ENCODE measurements at regions not wholly inside any gene's neighbourhood (a gene's known extent, or its start where the extent isn't known, plus 50 kb on each side); places are given as distances from the start of the nearest gene placed in this dataset.

DNA sequence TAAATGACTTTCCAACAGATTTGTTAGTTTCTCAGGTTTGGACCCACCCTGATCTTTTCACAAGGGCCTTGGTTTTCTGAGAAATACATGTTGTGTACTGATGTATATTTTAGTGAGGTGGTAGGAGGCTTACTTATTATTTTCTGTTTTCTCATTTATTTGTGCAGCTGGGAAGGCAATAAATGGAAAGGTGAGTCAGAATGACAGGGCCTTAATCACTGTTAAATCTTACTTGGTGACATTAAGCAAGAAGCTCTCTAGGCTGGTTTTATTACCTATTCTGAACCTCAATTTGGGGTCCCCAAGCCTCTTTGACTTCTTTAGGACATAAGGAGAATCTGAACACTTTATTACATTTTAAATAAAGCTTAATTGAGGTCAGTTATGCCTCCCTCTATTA is 214.0 kb upstream of the DAB2 start:
- TF ChIP-seq, protein P1, sequence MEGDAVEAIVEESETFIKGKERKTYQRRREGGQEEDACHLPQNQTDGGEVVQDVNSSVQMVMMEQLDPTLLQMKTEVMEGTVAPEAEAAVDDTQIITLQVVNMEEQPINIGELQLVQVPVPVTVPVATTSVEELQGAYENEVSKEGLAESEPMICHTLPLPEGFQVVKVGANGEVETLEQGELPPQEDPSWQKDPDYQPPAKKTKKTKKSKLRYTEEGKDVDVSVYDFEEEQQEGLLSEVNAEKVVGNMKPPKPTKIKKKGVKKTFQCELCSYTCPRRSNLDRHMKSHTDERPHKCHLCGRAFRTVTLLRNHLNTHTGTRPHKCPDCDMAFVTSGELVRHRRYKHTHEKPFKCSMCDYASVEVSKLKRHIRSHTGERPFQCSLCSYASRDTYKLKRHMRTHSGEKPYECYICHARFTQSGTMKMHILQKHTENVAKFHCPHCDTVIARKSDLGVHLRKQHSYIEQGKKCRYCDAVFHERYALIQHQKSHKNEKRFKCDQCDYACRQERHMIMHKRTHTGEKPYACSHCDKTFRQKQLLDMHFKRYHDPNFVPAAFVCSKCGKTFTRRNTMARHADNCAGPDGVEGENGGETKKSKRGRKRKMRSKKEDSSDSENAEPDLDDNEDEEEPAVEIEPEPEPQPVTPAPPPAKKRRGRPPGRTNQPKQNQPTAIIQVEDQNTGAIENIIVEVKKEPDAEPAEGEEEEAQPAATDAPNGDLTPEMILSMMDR (IDR thresholded peaks at IDR 0.05) = no peak
- TF ChIP-seq POLR2A (IDR thresholded peaks at IDR 0.05) = no peak

All from uterus (tissue), 2 donors.